Stimulated activated CD8-positive, alpha-beta memory T cell treated with anti-CD3 and anti-CD28 coated beads, Interleukin-15, amount 100 ng/mL, for 48 hours (primary cell): ENCODE measurements at regions not wholly inside any gene's neighbourhood (a gene's known extent, or its start where the extent isn't known, plus 50 kb on each side); places are given as distances from the start of the nearest gene placed in this dataset.
"Not testable (repeated sequence)": the region's sequence is repeated elsewhere in the genome, so short reads cannot be mapped to it uniquely, and the experiment has no call there.

Experiments
- DNase-seq, 2 donors: peaks; one replicate each; pipeline ENCODE4 v3.0.0-alpha.2; 2020; ENCODE audit warnings: low read depth in 2 of 2

DNA sequence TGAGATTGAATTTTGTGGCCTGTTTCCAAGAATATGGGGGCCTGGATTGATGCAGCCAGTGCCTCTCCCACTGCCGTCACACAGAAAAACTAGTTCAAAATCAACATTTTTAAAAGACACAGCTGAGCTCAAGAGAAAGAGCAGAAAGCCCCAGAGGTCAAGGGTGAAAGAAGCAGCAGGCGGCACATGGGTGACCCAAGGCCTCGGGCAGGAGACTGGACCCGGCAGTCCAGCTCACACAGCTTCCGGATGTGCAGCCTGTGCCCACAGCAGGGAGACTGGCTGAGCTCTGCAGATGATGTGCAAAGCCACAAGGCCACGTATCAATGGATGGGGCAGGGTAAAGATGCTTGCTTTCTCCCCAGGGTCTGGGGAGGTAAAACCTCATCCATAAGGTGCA is 50.4 kb upstream of the RNF32 start:
- no peak for DNase-seq

DNA sequence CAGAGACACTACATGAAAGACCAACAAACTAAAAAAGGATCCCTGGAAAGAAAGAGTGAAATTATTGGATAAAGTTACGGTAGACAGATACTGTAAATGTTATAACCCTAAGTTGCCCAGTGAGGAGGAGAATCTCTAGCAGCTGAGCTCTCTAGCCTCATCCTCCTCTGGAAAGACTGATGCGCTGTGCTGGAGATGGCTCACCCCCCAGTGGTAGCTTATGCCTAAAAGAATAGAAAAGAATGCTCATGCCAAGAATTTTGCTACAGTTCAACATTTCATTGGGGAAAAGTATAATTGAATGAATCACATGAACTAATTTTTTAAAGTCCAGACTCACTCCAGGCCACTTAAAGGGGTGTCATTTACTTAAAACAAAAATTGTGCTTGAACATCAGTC is 50.8 kb upstream of the RNF32 start:
- DNase-seq, result no peak

- no peak for DNase-seq
Observed at GRCh38 chr7:156585926-156586325, 54.6 kb upstream of the RNF32 start.

DNA sequence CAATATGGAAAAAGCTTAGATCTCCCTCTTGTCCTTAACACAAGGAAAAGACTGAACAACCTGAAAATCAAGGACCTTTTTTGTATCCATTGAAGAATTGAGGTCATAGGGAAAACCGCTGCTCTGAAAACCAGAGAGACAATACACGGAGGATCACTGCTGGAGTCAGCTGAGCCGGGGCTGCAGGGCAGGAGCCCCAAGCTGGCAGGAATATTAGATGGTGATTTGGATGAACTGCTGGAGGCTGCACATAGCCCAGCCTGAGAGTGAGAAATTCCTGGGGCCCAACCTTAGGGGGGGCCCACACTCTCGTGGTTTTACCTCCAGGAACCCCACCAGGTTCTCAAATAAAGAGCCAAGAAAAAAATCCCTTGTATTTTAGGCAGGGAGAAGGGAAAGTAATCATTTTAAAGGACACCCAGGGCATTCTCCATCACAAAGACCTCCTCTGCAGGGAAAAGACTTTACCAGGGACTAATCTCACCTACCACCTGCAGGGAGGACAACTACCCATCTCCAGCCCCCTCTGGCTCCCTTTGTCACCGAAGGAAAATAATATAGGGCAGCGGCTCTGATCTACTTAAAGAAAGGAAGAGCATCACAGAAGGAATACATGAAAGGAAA is 55.4 kb upstream of the RNF32 start:
- no peak for DNase-seq

GRCh38 chr7:156582591-156583123 is 57.9 kb upstream of the RNF32 start:
- no peak for DNase-seq

DNA sequence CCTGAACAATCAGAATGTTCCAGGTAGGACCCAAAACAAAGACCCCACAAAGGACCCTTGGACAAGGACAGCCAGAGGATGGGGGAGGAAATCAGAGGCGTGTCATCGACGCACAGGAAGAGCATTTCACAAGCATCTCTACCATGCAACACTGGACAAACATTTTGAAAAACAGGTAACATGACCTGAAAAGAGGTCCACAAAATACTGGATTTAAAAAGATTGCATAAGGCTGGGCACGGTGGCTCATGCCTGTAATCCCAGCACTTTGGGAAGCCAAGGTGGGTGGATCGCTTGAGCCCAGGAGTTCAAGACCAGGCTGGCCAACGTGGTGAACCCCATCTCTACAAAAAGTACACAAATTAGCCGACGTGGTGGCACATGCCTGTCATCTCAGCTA is 60.5 kb upstream of the RNF32 start:
- no peak for DNase-seq

DNA sequence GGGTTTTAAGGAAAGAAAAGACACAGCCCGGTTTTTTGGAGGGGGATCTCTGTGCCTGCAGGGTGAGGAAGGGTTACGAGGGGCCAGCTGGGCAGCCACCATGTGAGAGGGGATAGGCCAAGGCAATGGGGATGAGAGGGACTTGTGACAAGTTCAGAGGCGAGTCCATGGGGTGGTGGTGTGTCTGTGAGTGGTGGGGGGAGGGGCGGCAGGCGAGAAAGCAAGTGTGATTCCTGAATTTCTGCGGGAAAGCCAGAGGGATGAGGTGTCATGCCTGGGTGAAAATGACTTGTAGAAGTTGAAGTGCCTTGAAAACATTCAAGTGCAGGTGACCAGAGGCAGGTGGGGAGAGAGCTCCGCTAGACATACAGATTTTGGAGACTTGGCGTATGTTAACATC is 61.0 kb upstream of the RNF32 start:
- no peak for DNase-seq

- DNase-seq, result no peak
Observed at GRCh38 chr7:156578978-156579430, 61.6 kb upstream of the RNF32 start.

DNA sequence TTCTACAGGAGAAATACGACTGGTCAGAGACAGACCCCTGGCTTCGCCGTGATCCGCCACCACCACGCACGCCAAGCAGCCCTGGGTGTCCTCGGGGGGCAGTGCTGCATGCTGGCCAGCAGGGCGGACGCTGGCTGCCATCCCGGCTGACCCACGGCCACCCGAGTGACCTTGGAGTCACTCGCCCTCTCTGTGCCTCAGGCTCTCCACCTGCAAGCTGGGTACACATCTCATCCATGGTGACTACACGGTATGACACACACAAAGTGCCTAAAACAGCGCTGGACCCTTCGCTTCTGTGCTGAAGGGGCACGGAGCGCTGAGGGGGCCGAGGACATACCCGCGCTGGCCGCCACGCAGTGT is 62.0 kb upstream of the RNF32 start:
- no peak for DNase-seq

- DNase-seq, result no peak
Observed at GRCh38 chr7:156577645-156578577, 62.7 kb upstream of the RNF32 start.

DNA sequence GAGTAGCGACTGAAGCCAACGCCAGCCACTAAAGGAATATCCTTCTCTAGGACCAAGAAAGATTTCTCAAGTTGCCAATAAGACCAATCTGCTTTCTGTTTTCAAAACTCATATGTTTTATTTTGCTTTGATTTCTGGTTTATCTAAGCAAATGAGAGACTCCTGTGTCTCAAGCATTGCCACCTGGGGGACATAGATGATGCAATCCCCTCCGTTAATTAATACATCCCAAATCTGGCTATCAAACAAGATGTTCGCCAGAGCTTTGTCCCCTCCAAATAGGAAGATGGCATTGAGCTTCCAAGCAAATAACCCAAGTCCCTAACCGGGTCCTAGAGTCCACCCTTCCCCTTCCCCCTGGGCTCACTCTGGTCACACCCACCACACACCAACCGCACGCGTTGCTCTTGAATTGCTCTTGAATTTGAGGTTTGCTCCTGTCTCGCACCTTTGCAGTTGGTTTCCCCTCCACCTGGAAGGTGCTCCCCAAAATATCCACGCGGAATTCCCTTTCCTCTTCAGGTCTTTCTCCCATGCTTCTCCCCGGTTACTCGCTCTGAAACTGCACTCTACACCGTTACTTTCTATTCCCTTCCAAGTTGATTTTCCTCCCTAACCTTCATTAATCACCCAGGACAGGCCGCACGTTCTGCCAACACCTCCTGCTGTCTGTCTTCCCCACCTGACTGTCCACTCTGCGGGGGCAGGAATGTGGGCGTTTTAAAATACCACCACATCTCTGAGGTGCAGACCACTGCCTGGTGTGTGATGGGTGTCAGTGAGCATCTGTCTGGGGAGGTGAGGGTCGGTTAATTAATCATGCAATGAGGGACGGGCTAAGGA is 64.1 kb upstream of the RNF32 start:
- no peak for DNase-seq

GRCh38 chr7:156568258-156568657 is 72.3 kb upstream of the RNF32 start:
- no peak for DNase-seq

DNA sequence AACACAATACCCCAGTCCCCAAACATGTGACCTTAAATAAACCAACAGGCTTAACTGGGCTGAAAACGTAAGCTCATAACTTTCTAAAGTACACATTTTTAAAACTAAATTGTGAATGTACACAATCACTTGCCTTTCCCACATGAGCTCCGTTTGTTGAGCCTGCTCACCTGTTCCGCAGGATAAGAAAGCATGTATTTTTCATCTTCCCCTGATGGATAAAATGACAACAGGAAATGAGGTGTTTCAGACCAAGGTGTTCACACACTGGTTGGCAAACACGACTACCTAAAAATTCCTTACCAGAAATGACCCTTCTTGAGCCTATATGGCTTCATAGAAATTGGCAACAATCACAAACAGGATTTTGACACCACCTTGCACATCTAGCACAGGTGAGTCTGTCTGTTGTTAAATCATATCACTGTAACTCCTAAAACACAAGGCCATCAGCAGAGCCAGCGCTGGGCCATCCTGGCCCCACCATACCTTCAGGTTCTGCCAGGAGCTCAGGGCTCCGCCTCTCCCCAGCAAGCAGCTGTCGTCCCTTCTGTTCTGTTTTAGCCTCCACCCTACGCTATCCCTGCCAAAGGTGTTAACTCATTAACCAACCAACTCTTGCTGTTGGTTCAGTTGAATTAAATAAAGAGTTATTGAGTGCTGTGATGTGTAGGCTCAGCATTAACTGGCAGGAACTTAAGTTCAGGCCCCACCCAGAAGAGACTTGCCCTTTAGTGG is 73.6 kb upstream of the RNF32 start:
- DNase-seq, result no peak

- not testable (repeated sequence) for DNase-seq
Observed at GRCh38 chr7:156565002-156565401, 75.6 kb upstream of the RNF32 start.

DNA sequence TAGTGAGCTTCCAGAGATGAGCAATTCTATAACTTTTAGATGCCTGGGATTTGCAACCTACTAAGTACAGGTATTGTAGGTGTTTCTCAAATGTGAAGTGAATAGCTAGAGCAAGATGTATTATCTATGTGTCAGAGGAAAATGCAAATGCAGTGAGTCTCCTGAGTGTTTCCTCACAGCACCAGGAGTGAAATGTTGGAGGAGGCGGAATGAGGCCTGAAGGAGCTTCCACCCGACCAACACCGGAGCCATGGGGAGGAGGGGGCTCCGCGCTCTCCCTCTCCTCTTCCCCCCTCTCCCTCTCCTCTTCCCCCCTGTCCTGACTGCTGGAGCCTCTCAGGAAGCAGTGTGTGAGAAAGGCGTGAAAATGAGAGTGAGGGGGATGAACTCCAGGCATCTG is 79.9 kb upstream of the RNF32 start:
- DNase-seq, result no peak

DNA sequence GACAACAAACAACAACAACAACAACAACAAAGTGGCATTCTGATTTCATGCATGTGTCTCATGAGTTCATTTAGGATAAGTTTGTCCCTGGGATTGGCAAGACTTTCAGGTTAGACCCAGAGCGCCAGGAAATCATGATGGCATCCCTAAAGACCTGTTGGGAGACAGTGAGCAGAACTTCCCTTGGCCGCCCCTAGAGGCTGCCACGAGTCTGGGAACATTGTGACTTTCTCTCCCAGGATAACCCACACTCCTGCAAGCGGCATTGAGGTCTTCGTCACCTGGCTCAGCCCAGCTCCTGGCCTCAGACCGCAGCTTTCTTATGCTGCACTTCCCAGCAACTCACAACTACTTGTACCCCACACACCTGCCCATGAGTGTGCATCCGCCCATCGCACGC is 80.5 kb upstream of the RNF32 start:
- DNase-seq, result no peak

DNA sequence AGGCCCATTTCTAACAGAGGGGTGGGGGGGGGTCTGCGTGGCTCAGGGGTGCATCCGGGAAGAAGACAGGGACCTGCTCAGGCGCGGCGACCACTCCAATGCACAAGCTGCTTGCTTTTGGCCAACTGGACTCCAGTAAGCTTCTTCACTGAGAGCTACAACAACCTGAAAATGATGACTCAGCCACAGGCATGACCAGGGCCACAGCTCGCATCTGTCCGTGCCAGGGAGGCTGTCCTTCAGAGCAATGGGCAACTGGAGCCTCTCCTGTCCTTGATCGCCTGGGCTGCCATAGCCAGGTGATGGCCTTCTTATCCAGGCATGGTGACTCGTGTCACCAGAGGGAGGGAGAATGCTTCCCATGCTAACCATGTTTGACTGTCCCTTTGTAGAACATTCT is 81.6 kb upstream of the RNF32 start:
- DNase-seq, result no peak

DNA sequence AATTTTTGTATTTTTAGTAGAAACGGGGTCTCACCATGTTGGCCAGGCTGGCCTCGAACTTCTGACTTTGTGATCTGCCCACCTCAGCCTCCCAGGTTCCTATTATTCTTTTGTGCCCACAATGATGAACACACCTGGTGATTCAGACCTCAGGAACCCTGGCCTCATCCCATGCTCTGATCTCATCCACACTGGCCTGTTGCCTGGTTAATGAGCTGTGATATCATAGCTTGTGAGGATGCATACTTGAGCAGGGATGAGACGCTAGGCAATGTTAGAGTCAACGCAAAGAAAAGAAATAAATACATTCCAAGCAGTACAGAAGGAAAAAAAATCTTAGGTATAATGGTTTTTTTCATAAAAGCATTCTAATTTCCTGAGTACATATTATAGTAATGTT is 82.4 kb upstream of the RNF32 start:
- no peak for DNase-seq

GRCh38 chr7:156556083-156556482 is 84.5 kb upstream of the RNF32 start:
- no peak for DNase-seq

DNA sequence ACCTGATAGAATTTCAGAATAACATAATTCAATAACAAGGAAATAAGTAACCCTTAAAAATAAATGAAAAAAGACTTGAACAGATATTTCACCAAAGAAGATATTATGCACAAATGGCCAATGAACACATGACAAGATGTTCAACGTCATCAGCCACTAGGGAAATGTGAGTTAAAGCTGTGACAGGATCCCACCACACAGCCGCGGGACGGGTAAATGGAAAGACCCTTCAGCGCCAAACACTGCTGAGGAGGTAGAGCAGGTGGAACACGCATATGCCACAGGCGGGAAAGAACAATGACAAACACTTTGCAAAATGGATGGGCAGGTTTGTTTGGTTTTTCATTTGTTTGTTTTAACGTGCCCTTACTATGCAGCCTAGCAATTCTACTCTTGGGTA is 86.1 kb upstream of the RNF32 start:
- DNase-seq, result no peak

DNA sequence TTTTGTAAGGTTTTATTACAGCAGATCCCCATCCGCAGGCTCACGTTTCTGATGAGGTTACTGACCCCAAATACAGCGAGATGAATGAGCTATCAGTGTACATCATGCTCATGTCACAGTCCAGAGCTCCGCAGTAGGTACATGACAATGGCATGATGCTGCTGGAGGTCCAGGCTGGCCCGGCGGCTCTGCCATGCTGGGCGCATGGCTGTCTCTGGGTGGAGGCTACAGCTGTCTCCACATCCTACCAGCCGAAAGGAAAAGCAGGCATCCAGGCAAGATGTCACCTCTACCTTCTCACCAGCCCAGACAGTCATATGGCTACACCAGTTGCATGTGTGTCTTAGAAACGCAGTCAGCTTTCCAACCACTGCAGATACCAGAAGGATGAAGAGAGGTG is 90.9 kb upstream of the RNF32 start:
- DNase-seq, result no peak
